GM21825 (cell line): ENCODE measurements at regions not wholly inside any gene's neighbourhood (a gene's known extent, or its start where the extent isn't known, plus 50 kb on each side); places are given as distances from the start of the nearest gene placed in this dataset.

Source experiments
- ATAC-seq: cut with Tn5 transposase; IDR thresholded peaks from one replicate; pipeline ENCODE4 v1.9.1; 2021; ENCODE audit warnings: mild to moderate bottlenecking, moderate library complexity; ENCODE audit not compliant: unreplicated experiment

DNA sequence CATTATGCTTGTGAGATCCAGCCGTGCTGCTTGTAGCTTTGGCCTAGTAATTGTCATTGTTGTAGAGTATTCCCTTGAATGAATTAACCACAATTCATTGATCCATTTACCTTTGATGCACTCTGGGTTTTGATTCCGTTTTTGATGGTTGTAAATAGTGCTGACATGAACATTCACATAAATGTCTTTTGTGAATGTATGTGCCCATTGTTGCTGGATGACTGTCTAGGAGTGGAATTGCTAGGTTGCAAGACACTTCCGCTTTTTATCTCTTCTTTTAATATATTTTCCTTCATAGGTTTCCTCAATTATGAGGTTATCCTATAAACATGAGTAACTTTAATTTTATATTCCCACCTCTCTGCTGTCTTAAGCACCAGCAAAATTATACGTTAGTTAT is 104.8 kb upstream of the CCDC68 start:
- ATAC-seq, result no peak

DNA sequence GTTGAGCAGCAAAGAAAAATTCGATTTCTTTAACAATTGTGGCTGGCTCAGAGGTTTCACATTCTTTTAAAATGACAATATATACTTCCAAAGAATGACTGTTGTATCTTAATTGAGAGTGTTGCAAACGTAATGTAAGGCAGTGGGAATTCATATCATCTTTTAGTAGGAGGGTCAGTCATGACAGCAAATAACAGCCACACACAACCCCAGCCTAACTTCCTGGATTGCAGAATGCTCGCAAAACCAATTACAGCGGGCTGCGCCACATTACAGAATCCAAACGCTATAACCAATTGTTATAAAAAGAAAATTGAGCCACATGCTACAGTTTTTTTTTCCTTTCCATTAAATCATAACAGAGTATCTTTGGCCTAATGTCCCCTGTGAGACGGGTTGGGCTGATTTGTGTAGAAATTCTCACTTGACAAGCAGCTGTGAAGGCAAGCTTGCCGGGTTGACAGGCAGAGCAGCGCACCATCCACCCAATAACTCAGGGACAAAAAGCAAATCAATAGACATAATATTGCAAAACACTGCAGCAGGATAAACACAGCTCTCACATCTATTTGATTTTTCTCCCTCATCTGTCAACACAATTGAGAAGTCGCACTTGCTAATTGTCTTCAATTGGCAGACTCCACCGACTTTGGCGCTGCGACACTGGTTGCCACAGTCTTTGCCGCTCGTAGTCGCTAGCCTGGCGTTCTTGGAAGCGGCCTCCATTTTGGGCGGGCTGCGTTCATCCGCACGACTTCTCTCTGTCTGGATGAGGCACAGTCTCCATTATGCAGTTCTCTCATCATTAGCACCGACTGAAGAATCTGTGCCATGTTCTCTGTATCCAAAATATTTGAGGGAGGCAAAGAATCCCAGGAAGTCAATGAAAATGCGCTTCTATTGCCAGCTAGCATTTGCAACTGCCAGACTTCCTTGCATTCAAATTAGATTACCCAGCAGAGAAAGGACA is 95.0 kb upstream of the CCDC68 start:
- no peak for ATAC-seq

DNA sequence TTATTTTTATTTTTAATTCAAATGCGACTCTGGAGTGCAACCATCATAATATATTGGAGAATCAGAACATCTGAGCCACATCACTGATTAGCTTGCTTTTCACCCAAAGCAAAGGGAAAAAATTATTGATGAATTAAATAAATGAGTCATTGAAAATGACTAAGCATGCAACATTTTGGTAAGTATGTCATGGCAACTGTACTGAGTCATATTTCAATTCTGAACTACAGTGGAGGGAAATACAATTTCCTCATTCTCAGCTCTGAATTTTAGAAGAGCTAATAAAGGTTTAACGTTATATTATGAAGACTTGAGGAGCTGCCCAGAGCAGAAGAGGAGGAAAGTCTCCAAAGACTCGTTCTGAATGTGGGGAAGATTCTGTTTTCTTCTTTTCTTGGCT is 89.6 kb upstream of the CCDC68 start:
- no peak for ATAC-seq

DNA sequence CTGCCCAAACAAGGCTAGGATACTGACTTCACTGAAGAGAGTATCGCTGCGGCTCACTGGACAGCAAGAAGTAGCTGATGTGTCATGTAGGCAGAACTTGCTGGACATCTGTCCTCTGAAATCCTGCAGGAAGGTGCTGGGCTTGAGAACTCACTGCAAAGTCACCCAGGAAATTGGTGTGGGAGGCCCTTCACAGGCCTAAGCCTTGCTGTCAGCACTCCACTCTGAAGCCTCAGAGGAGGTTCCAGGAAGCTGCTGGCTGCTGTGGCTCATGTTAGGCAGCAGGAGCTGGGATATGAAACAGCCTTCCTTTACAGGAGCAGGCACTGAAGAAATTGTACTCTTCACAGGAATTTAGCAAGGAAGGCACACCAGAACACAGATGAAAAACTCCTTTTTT is 88.3 kb upstream of the CCDC68 start:
- ATAC-seq, result no peak

DNA sequence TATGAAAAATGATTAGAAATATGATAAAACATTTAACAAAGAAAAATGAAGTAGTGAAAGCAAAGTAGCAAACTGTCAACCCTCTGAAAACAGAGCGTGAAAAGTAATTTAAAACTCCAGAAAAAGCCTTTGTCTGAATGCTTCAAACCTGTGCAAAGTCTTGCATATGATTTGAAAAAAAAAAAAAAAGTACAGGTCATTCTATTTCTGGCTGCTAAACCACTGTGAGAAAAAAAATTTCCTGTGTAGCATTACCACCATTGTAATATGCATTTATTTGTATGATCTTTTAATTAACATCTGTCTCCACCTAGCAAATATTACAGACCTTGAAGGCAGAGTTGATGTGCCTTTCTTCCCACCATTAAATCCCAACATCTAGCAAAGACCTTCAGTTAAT is 82.1 kb upstream of the CCDC68 start:
- no peak for ATAC-seq

DNA sequence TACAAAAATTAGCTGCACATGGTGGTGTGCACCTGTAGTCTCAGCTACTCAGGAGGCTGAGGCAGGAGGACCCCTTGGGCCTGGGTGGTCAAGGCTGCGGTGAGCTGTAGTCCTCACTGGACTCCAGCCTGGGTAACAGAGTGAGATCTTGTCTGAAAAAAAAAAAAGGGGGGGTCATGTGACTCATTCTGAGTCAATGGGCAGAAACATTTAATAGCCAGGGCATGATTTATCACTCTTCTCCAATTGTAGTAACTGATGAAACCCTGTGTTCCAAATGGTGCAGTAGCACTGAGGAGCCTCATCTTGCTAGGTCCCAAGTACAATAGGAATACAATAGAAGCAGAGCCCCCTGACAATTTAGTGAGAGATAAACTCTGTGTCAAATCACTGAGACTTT is 78.9 kb upstream of the CCDC68 start:
- ATAC-seq, result no peak

DNA sequence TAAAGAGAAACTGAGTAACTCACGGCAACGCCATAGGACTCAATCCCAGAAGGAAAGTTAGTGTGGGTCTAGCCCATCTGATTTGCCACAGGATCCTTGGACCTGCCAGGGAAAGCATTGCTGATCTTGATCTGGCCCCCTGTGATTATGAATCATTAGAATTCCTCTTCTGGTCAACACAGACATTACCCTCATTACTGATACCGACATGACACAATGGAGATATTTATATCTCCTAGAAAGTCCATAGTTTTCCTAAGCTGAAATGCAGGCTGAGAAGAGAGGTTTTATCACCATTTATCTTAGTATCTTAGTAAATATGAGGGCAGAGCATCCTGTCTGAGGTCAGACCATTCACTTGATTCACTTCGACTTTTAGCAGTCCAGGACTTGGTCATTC is 75.5 kb upstream of the CCDC68 start:
- no peak for ATAC-seq

DNA sequence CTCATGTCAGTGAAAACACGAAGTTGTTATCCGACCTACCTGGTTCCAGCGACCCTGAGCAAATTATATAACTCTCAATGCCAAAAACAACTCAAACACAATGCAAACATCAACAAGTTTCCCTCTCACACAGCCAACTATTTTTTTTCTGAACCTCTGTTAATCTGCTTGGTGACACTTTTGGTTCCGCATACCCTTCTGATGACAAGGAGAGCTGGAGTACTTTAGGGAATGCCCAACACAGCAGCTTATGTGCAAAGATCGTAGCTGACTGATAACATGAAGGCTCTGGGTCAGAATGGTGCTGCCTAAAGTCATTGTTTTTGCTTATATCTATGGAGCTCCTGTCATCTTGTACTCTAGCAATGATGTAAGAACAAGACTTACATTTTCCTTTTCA is 72.7 kb upstream of the CCDC68 start:
- no peak for ATAC-seq

DNA sequence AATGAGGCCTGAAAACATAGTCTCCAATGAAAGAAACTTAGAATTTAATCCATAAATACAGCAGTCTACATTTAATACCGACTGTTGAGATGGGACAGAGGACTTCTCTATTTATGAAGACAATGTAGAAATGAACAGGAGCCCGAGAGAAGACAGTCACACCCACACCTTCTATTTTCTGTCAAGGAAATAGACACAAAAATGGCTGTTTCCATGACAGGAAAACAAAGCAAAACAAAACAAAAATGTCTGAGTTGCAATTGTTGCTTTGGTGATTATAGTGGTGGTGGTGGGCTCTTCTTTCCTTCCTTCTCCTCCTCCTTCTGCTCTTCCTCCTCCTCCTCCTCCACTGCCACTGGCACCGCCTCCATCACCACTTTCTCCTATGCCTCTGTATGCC is 72.3 kb upstream of the CCDC68 start:
- ATAC-seq, result no peak

DNA sequence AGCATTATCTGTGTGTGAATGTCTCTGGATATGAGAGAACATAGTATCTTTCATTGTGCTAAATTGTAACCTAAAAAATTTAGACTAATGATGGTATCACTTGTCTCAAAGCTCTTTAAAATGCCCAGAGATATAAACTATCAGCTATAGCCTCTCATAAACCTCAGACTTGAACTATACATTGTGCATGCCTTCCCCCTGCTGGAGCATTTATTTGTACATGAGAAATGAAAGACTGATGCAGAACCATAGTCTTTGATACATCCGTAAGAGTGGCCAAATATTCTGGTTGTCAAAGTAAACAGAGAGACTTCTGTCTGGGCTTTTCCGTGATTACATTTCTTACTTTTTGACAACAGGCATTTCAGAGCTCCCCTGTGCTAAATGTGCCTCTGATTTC is 71.9 kb upstream of the CCDC68 start:
- no peak for ATAC-seq

DNA sequence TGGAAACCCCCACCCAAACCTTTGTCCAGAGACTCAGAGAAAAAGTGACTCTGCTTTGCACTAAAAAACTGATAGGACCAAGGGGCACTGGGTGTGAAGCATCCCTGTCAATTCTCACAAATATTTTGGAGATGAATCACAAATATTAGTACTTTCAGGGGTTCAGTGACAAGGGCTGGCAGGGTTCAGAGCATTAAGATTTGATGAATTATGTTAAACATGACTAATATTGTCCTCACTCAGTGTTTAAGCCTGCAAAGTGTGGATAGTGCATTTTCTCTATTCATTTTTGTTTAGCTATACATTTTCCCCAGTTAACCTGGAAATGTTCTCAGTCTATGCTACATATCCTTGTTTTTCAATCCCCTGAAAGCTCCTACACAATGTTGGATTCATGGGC is 65.3 kb upstream of the CCDC68 start:
- no peak for ATAC-seq

DNA sequence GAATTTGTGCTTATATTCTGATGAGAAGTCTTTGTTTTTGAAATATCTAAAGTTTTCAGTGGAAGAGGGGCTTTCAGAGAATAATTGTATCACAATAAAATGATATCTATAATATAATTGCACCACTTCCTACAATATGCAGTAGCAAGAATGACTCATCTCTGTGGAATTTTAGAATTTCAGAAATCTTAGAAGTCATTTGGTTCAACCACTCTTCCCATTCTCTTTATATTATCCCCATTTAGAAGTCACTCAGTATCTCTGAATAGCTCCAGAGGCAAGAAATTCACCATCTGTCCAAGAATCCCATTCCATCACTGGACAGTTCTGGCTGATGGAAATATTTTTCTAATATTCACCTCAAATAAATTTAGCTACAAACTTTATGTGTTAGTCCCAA is 59.3 kb upstream of the CCDC68 start:
- ATAC-seq, result no peak

DNA sequence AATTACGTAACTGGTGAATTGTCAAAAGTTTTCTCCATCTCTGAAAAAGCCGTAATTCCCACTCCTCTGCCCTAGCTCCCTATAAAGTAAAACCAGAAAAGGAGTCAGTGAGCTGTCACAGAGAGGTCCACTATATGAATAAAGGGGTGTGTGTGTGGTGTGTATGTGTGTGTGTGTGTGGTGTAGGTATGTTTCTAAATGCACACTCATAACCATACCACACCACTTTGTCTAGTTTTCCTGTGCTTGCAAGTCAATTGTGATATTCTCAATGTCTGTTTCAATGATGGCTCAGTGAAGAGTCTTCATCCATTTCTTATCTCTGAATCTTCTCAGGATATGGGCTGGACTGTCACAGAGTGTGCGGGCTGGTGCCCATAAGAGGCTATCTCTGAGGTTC is 54.8 kb upstream of the CCDC68 start:
- no peak for ATAC-seq

DNA sequence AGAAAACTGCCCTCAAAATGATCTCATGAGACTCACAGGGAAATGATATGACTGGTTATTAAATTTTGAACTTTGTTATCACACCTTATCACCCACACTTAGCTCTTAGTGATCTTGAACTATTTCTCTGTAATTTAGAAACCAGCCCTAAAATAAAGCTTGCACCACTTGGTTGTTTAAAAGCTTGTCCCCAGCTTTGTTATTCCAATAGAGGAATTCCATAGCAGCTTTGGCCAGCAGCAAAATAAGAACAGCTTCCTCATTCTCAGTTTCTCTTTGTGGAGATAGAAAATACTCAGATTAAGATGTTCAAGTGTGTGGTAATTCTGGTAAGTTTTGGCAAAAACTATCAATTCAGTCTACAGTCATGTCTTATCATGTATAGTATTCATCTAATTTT is 54.4 kb upstream of the CCDC68 start:
- ATAC-seq, result no peak

DNA sequence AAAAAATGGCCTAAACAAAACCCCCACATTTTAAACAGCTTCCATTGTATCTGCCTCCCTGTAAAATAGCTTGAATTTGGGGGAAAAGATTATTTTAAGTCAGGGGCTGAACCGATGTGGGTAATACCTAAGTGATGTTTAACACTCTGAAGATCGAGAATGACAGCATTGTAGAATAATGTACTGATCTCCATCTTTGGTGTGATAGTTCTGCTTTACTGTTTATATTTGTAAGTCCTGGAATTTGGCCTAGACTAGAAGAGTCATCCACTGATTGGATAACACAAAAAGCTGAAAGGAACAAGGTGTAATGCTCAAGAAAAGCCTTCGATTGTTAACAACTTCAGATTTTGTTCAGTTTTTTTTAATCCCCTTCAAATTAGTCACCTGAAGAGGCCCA is 53.8 kb upstream of the CCDC68 start:
- no peak for ATAC-seq

DNA sequence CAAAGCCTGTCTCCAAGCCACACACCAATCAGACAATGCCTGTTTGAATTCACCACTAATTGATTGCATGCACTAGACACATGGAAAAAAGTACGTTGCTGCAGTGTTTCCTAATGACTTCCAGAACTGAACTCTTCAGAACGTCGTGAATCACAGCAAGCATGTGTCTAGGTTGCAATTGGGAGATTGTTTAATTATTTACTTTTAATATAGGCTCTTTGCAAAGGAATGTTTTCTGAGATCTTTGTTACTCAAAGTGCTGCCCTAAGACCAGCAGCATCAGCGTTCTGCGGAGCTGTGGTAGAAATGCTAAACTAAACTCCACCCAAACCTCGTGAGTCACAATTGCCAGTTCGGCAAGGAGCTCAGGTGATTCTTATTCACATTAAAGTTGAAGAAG is 52.7 kb upstream of the CCDC68 start:
- ATAC-seq, result no peak
